SK-N-MC (cell line): ENCODE measurements at regions not wholly inside any gene's neighbourhood (a gene's known extent, or its start where the extent isn't known, plus 50 kb on each side); places are given as distances from the start of the nearest gene placed in this dataset.

Experiments
- DNase-seq: peaks from one replicate; pipeline ENCODE4 v3.0.0-alpha.2; 2011; ENCODE audit warnings: low read depth, low spot score
- H3K27ac ChIP-seq: fragments of 200-600 bp; sonication (generic); 2 replicates; pipeline ENCODE4 v1.5.1; 2016; ENCODE audit warnings: mixed run types
- H3K36me3 ChIP-seq: fragments of 200-600 bp; sonication (generic); 2 replicates; pipeline ENCODE4 v1.6.1; 2017; ENCODE audit warnings: antibody characterized with exemption, low read length, mixed read lengths; ENCODE audit not compliant: insufficient read depth
- H3K4me3 ChIP-seq: fragments of 200-600 bp; sonication (generic); 2 replicates; pipeline ENCODE4 v1.5.1; 2016
- H3K9ac ChIP-seq: fragments of 200-600 bp; sonication (generic); 2 replicates; pipeline ENCODE4 v1.8.0; 2017; ENCODE audit warnings: mixed run types, mixed read lengths; ENCODE audit not compliant: insufficient read length
- H3K9me3 ChIP-seq: fragments of 200-600 bp; sonication (generic); 2 replicates; pipeline ENCODE4 v1.6.1; 2017; ENCODE audit warnings: low read depth, mild to moderate bottlenecking, antibody characterized with exemption, low read length, moderate library complexity, mixed read lengths
- EZH2 ChIP-seq: fragments of 200-600 bp; sonication (generic); IDR thresholded peaks from one replicate; pipeline ENCODE4 v1.6.1; 2017; ENCODE audit warnings: antibody characterized with exemption
- FOXP2 ChIP-seq: optimal IDR thresholded peaks from 2 replicates; pipeline ENCODE3; 2011; ENCODE audit warnings: mild to moderate bottlenecking, moderate library complexity; ENCODE audit not compliant: insufficient read depth; ENCODE audit errors: extremely low read length, control extremely low read depth
- POLR2AphosphoS5 ChIP-seq: IDR thresholded peaks from 2 replicates; pipeline ENCODE4 v1.6.1; 2012; ENCODE audit warnings: mild to moderate bottlenecking, low read depth, low read length, borderline replicate concordance

DNA sequence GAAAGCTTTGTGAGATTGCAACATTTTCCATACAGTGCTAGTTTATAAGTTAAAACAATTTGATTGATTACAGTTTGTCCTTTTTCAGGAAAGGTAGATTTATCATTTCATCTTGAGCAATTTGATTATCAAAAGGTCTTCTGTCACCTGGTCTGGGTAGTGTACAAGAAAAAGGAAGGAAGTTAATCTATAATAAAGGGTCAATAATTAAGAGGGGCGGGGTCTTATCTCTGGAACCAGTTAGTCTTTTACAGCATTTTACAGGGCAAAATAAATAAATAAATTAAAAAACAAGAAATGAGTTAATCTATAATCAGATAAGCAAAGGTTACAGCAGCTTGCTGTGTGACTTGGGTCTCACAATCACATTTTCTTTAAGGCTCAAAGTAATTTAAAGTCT is 277.8 kb upstream of the GYPC start:
- Histone ChIP-seq H3K9ac (no peak overlapping the region), H3K4me3 (no peak overlapping the region), H3K9me3 (no peaks in the 10 kb centered on the region), H3K36me3 (no peaks in the 10 kb centered on the region), H3K27ac (no peak overlapping the region)
- DNase-seq = no peak
- TF ChIP-seq POLR2AphosphoS5 (no peak), FOXP2 (no peak), EZH2 (no peak)

GRCh38 chr2:126381091-126381490 is 274.9 kb upstream of the GYPC start:
- TF ChIP-seq FOXP2 (no peak), POLR2AphosphoS5 (no peak), EZH2 (no peak)
- no peak overlapping the region for H3K4me3 ChIP-seq
- H3K9ac ChIP-seq = no peak overlapping the region
- no peaks in the 10 kb centered on the region; the same call in 1 of the 2 replicates for H3K9me3 ChIP-seq
- no peak overlapping the region for H3K27ac ChIP-seq
- H3K36me3 ChIP-seq = no peaks in the 10 kb centered on the region
- no peak for DNase-seq

DNA sequence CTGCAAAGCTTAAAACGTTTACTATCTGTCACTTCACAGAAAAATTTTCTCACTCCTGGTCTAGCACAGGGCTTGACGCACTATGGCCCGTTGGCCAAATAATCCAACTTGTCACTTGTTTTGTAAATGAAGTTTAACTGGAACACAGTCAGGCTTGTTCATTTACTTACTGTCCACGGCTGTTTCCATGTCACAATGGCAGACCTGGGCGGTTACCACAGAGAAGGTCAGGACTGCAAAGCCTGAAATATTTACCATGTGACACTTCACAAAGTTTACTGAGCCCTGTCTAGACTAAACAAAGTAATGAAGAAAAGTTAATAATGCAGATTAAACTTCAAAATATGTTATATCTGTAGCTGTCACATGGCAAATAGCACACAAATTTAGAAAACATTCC is 273.0 kb upstream of the GYPC start:
- TF ChIP-seq EZH2 (no peak), FOXP2 (no peak), POLR2AphosphoS5 (no peak)
- no peak for DNase-seq
- Histone ChIP-seq H3K9ac (no peak overlapping the region), H3K36me3 (no peaks in the 10 kb centered on the region), H3K4me3 (no peak overlapping the region), H3K9me3 (no peaks in the 10 kb centered on the region; the same call in 1 of the 2 replicates), H3K27ac (no peak overlapping the region)

DNA sequence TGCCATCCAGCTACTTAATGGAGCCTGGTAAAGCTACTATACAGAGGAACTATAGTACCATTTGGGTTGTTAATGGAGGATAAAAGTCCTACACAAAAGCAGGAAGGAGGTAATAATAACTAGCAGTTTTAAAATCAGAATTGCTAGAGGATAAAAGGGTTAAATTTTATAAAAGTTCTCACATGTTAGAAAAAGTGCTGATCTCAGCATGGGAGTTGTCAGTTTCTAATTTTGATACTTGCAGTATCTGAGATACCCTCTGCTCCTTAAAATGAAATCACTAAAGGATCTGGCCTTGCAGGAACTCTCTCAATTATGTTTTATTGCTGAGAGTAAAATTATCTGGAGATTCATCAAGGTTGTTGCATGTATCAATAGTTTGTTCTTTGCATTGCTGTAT is 272.2 kb upstream of the GYPC start:
- H3K27ac ChIP-seq = no peak overlapping the region
- no peak for DNase-seq
- no peaks in the 10 kb centered on the region; the same call in 1 of the 2 replicates for H3K9me3 ChIP-seq
- H3K9ac ChIP-seq = no peak overlapping the region
- TF ChIP-seq EZH2 (no peak), POLR2AphosphoS5 (no peak), FOXP2 (no peak)
- no peak overlapping the region for H3K4me3 ChIP-seq
- no peaks in the 10 kb centered on the region for H3K36me3 ChIP-seq

- Histone ChIP-seq H3K36me3 (no peaks in the 10 kb centered on the region), H3K9ac (no peak overlapping the region), H3K27ac (no peak overlapping the region), H3K9me3 (no peaks in the 10 kb centered on the region; the same call in 1 of the 2 replicates), H3K4me3 (no peak overlapping the region)
- DNase-seq = no peak
- TF ChIP-seq EZH2 (no peak), FOXP2 (no peak), POLR2AphosphoS5 (no peak)
Observed at GRCh38 chr2:126385441-126385840, 270.5 kb upstream of the GYPC start.

DNA sequence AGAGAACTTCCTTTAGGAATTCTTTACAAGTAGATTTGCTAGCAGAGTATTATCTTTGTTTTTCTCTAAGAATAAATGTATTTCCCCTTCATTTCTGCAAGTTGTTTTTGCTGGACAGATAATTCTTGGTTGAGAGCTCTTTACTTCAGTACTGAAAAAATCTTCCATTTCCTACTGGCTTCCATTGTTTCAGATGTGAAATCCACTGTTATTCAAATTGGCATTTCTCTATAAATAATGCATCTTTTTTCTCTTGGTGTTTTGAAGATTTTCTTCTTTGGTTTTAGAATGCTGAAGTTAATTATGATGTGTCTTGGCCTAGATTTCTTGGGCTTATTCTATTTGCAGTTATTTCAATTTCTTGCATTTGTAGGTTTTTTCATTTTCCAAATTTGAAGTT is 270.0 kb upstream of the GYPC start:
- no peak for DNase-seq
- Histone ChIP-seq H3K9ac (no peak overlapping the region), H3K4me3 (no peak overlapping the region), H3K9me3 (no peaks in the 10 kb centered on the region; the same call in 1 of the 2 replicates), H3K36me3 (no peaks in the 10 kb centered on the region), H3K27ac (no peak overlapping the region)
- TF ChIP-seq EZH2 = no peak
- TF ChIP-seq FOXP2 = no peak
- no peak for TF ChIP-seq POLR2AphosphoS5

GRCh38 chr2:126389446-126389845 is 266.5 kb upstream of the GYPC start:
- no peak for TF ChIP-seq FOXP2
- TF ChIP-seq POLR2AphosphoS5 = no peak
- TF ChIP-seq EZH2 = no peak
- H3K4me3 ChIP-seq = no peak overlapping the region
- H3K27ac ChIP-seq = no peak overlapping the region
- no peaks in the 10 kb centered on the region for H3K36me3 ChIP-seq
- no peak for DNase-seq
- H3K9me3 ChIP-seq = no peaks in the 10 kb centered on the region; the same call in 1 of the 2 replicates
- no peak overlapping the region for H3K9ac ChIP-seq

GRCh38 chr2:126392889-126393288 is 263.1 kb upstream of the GYPC start:
- H3K36me3 ChIP-seq = no peaks in the 10 kb centered on the region
- DNase-seq = no peak
- no peak overlapping the region for H3K27ac ChIP-seq
- H3K4me3 ChIP-seq = no peak overlapping the region
- H3K9ac ChIP-seq = no peak overlapping the region
- no peaks in the 10 kb centered on the region for H3K9me3 ChIP-seq
- no peak for TF ChIP-seq FOXP2
- no peak for TF ChIP-seq EZH2
- TF ChIP-seq POLR2AphosphoS5 = no peak

DNA sequence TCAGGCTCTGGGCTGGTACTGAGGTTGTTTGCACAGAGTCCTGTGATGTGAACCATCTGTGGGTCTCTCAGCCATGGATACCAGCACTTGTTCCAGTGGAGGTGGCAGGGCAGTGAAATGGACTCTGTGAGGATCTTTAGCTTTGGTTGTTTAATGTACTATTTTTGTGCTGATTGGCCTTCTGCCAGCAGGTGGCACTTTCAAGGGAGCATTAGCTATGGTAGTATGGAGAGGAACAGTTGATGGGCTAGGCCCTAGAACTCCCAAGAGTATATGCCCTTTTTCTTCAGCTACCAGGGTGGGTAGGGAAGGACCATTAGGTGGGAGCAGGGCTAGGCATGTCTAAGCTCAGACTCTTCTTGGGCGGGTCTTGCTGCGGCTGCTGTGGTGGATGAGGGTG is 257.0 kb upstream of the GYPC start:
- no peak overlapping the region for H3K4me3 ChIP-seq
- H3K9ac ChIP-seq = no peak overlapping the region
- no peaks in the 10 kb centered on the region for H3K36me3 ChIP-seq
- no peaks in the 10 kb centered on the region for H3K9me3 ChIP-seq
- DNase-seq = no peak
- TF ChIP-seq EZH2 = no peak
- no peak for TF ChIP-seq POLR2AphosphoS5
- TF ChIP-seq FOXP2 = no peak
- H3K27ac ChIP-seq = no peak overlapping the region

DNA sequence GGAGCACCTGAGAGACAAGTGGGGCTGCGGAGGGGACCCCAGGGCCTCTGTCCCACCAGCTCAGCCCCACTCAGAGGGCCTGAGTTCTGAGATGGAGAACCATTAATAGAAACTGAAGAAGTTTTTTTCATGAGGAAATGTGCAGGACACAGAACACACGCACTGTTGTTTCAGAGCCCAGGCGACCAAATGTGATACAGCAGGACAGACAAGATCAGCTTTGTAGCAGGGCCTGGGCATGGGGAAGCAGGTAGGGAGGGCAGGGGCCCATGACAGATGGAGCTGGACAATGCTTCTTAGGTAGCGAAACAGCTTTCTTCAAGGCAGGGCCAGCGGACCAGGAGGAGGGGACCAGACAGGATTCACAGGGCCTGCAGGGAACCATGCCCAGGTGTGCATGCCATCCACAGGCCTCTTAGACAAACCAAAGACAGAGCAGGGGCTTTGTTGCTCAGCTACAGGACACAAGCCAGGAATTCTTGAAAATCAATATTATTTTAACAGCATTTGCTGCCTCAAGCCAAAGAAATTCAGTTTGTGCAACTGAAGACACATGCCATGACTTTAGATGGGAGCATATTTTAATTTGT is 252.8 kb upstream of the GYPC start:
- no peaks in the 10 kb centered on the region for H3K36me3 ChIP-seq
- H3K4me3 ChIP-seq = no peak overlapping the region
- no peak for DNase-seq
- H3K9me3 ChIP-seq = no peaks in the 10 kb centered on the region
- H3K9ac ChIP-seq = no peak overlapping the region
- no peak for TF ChIP-seq POLR2AphosphoS5
- no peak for TF ChIP-seq EZH2
- TF ChIP-seq FOXP2 = no peak
- H3K27ac ChIP-seq = no peak overlapping the region
